RWPE2 (cell line): ENCODE measurements at regions not wholly inside any gene's neighbourhood (a gene's known extent, or its start where the extent isn't known, plus 50 kb on each side); places are given as distances from the start of the nearest gene placed in this dataset.
"Not testable (repeated sequence)": the region's sequence is repeated elsewhere in the genome, so short reads cannot be mapped to it uniquely, and the experiment has no call there.

Source experiments
- ATAC-seq: fragments of 200-7000 bp; cut with Tn5 transposase; 3 replicates; pipeline ENCODE4 v1.9.1; 2021; ENCODE audit warnings: low read depth
- DNase-seq: peaks from one replicate; pipeline ENCODE4 v3.0.0-alpha.2; 2020; ENCODE audit warnings: low spot score
- H3K27ac ChIP-seq: fragments of 450-650 bp; 2 replicates; pipeline ENCODE4 v1.5.1; 2017; ENCODE audit warnings: mild to moderate bottlenecking; ENCODE audit not compliant: poor library complexity, severe bottlenecking
- H3K27me3 ChIP-seq: fragments of 250-450 bp; sonication (Bioruptor Pico); 2 replicates; pipeline ENCODE4 v1.5.1; 2021; ENCODE audit warnings: mild to moderate bottlenecking, moderate library complexity; ENCODE audit not compliant: insufficient read depth, poor library complexity, severe bottlenecking
- H3K36me3 ChIP-seq: fragments of 250-450 bp; sonication (Bioruptor Pico); 2 replicates; pipeline ENCODE4 v1.5.1; 2020; ENCODE audit warnings: low read depth, mild to moderate bottlenecking, moderate library complexity
- H3K4me1 ChIP-seq: fragments of 250-450 bp; sonication (Bioruptor Pico); 2 replicates; pipeline ENCODE4 v1.5.1; 2021; ENCODE audit warnings: mild to moderate bottlenecking, moderate library complexity; ENCODE audit not compliant: insufficient read depth, poor library complexity, severe bottlenecking
- H3K4me3 ChIP-seq: fragments of 250-450 bp; sonication (Bioruptor Pico); 2 replicates; pipeline ENCODE4 v1.5.1; 2021; ENCODE audit warnings: mild to moderate bottlenecking, moderate library complexity; ENCODE audit not compliant: severe bottlenecking
- H3K9me3 ChIP-seq: fragments of 250-450 bp; sonication (Bioruptor Pico); 2 replicates; pipeline ENCODE4 v1.5.1; 2021; ENCODE audit warnings: mild to moderate bottlenecking, moderate library complexity; ENCODE audit not compliant: severe bottlenecking
- CTCF ChIP-seq: fragments of 450-650 bp; IDR thresholded peaks from one replicate; pipeline ENCODE4 v1.5.1; 2017; ENCODE audit warnings: mild to moderate bottlenecking, moderate library complexity; ENCODE audit not compliant: poor library complexity, severe bottlenecking

DNA sequence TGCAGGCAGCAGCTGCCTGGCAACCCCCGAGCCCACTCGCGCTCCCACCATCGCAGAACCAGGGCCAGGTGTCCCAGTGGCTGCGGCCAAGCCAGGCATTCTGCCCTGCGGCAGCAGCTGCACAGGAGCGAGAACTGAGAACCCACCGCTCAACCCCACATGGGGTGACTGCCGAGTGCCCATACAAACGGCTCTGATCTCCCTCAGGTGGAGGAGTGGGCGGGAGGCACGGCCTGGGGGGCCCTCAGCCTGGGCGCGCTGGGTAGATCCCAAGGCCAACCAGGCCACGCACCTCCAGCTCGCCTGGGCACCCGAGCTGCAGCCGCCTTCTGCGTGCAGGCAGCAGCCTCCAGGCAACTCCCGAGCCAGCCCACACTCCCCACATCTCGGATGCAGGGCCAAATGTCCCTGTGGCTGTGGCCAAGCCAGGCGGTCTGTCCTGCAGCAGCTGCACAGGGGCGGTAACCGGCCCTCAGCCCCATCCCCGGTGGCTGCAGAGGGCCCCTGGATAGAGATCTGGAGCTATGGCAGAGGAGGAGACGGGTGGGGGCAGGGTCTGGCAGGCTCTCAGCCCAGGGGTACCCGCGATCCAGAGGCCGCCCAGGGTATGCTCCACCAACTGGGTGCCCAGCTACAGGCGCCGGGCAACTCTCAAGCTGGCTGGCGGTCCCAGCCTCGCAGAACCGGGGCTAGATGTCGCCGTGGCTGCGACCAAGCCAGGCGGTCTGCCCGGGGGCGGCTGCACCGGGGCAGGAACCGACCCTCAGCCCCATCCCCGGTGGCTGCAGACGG lies 1579.6 kb downstream of the TSPY10 start:
- not testable (repeated sequence) for H3K4me1 ChIP-seq, H3K4me3 ChIP-seq, H3K9me3 ChIP-seq, H3K27me3 ChIP-seq, ATAC-seq, H3K27ac ChIP-seq, H3K36me3 ChIP-seq
- DNase-seq, result peak; percentile 80

DNA sequence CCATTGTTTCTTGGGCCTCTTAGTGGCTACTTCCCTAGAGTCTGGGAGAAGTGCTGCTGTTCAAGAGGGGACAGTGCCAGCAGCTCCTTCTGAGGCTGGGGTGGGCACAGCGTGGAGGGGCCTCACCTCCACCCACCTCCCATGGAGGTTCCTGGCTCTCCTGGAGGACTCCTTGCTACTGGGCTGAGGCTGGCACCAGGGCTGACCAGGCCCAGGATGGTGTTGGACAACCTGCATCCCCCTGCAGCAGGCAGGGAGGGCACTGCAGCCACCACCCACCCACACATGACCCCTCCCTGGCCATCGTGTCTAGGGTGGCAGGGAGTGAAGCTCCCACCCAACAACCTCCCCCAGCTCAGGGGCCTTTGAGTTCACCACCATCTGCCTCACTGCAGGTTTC lies 1549.3 kb upstream of the USP9Y start:
- not testable (repeated sequence) for DNase-seq, ATAC-seq, H3K27me3 ChIP-seq, H3K36me3 ChIP-seq, H3K9me3 ChIP-seq, H3K27ac ChIP-seq, H3K4me3 ChIP-seq, H3K4me1 ChIP-seq

DNA sequence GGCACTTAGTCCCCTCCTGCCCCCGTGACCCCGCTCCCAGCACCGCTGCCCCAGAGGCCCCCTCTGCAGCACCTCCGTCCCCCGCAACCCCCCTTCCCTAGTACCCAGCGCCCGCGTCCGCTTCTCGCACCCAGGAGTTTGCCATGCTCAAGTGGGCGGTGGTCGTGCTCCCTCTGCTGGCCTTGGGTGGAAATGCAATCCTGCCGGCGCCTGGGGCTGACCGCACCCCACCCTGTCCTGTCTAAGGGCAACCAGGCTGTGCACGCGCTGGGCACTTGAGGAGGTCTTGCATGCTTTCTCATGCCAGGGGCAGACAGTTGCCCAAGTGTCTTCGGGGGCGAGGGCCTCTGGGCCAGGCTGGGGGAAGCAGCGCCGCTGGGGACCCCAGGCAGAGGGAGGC lies 1544.9 kb upstream of the USP9Y start:
- not testable (repeated sequence) for H3K4me3 ChIP-seq, DNase-seq, H3K4me1 ChIP-seq, H3K9me3 ChIP-seq, H3K27ac ChIP-seq, H3K27me3 ChIP-seq, ATAC-seq, H3K36me3 ChIP-seq
- TF ChIP-seq CTCF, result peak; percentile 15

GRCh38 chrY:11156846-11157245 lies 1544.2 kb upstream of the USP9Y start:
- not testable (repeated sequence) for H3K27ac ChIP-seq, H3K9me3 ChIP-seq, ATAC-seq, DNase-seq, H3K4me3 ChIP-seq, H3K36me3 ChIP-seq, H3K27me3 ChIP-seq, H3K4me1 ChIP-seq

DNA sequence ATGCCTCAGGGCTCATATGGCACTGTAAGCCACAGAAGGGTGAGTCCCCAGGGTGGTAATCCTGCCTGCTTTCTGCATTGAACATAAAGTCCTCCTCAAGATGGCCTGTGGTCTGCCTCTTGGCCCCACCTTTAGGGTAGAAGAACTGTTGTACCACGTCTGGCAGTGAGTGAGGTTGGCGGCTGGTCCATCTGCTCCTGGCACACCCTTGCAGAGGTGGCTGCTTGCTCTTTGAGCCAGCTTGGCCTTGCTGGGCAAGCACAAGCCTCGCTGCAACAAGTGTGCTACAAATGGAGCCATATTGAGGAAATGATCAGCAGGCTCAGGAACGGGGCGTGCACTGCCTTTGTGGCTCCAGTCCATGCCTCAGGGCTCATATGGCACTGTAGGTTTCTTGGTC lies 1524.0 kb upstream of the USP9Y start:
- ATAC-seq, H3K9me3 ChIP-seq, H3K4me1 ChIP-seq, H3K27ac ChIP-seq, H3K36me3 ChIP-seq, H3K4me3 ChIP-seq, H3K27me3 ChIP-seq, DNase-seq: not testable (repeated sequence)

- not testable (repeated sequence) for H3K9me3 ChIP-seq
These were observed 1499.9 kb upstream of the USP9Y start for GRCh38 chrY:11201133-11201532.

DNA sequence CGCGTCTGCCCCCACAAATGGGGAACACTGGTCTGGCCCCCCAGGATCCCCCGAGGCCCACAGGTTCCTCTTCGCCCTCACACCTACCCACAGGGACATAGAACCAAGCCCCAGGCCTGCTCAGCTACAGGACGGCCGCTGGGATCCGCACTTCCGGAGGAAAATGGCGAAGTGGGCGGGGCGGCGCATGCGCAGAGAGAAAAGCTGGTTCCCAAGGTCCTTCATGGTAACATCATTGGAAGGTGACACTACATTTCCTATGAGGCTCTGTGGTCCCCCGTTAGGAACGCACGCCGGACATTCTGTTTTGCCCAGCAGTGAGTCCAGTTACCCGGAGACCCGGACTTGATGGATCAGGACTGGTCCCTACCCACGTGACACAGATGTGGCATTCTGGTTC lies 1486.2 kb upstream of the USP9Y start:
- H3K27me3 ChIP-seq, H3K4me3 ChIP-seq, H3K27ac ChIP-seq, ATAC-seq, H3K4me1 ChIP-seq, DNase-seq, H3K9me3 ChIP-seq, H3K36me3 ChIP-seq: not testable (repeated sequence)

More at GRCh38 chrY:11201133-11201532, 1499.9 kb upstream of the USP9Y start:
- not testable (repeated sequence) for H3K4me3 ChIP-seq, H3K36me3 ChIP-seq, H3K27ac ChIP-seq, DNase-seq, ATAC-seq, H3K4me1 ChIP-seq, H3K27me3 ChIP-seq
